ENCODE measurements at regions not wholly inside any gene's neighbourhood (a gene's known extent, or its start where the extent isn't known, plus 50 kb on each side); places are given as distances from the start of the nearest gene placed in this dataset.

GRCh38 chr12:71236133-71236660 lies 78.4 kb upstream of the TSPAN8 start:
- ChIA-PET POLR2A (no interaction called here), CTCF (no interaction called here)
- H3K4me3 ChIP-seq (ENCODE audit: low read depth, low read length) = no peak overlapping the region
- no peak for TF ChIP-seq CTCF (IDR thresholded peaks at IDR 0.05; ENCODE audit: insufficient read depth, low read length, missing control alignments)
- no peak for DNase-seq (ENCODE audit: low read depth, low spot score)

GRCh38 chr12:71233083-71233482 lies 75.3 kb upstream of the TSPAN8 start:
- no peak for DNase-seq (ENCODE audit: low read depth, low spot score)
- no peak for TF ChIP-seq CTCF (IDR thresholded peaks at IDR 0.05; ENCODE audit: insufficient read depth, low read length, missing control alignments)
- CTCF ChIA-PET = no interaction called here
- POLR2A ChIA-PET = no interaction called here
- H3K4me3 ChIP-seq (ENCODE audit: low read depth, low read length) = no peak overlapping the region

GRCh38 chr12:71230542-71230941 lies 72.7 kb upstream of the TSPAN8 start:
- no peak for DNase-seq (ENCODE audit: low read depth, low spot score)
- no peak overlapping the region for H3K4me3 ChIP-seq (ENCODE audit: low read depth, low read length)
- ChIA-PET POLR2A (no interaction called here), CTCF (no interaction called here)
- TF ChIP-seq CTCF (IDR thresholded peaks at IDR 0.05; ENCODE audit: insufficient read depth, low read length, missing control alignments) = no peak

GRCh38 chr12:71223139-71223538 lies 65.3 kb upstream of the TSPAN8 start:
- H3K4me3 ChIP-seq (ENCODE audit: low read depth, low read length) = no peak overlapping the region
- no peak for DNase-seq (ENCODE audit: low read depth, low spot score)
- TF ChIP-seq CTCF (IDR thresholded peaks at IDR 0.05; ENCODE audit: insufficient read depth, low read length, missing control alignments) = no peak
- CTCF ChIA-PET = no interaction called here
- POLR2A ChIA-PET = no interaction called here

GRCh38 chr12:71222436-71222835 lies 64.6 kb upstream of the TSPAN8 start:
- CTCF ChIA-PET = no interaction called here
- no peak for TF ChIP-seq CTCF (IDR thresholded peaks at IDR 0.05; ENCODE audit: insufficient read depth, low read length, missing control alignments)
- POLR2A ChIA-PET = no interaction called here
- DNase-seq (ENCODE audit: low read depth, low spot score) = no peak
- H3K4me3 ChIP-seq (ENCODE audit: low read depth, low read length) = no peak overlapping the region

GRCh38 chr12:71220260-71220659 lies 62.5 kb upstream of the TSPAN8 start:
- ChIA-PET POLR2A (no interaction called here), CTCF (no interaction called here)
- no peak for TF ChIP-seq CTCF (IDR thresholded peaks at IDR 0.05; ENCODE audit: insufficient read depth, low read length, missing control alignments)
- no peak overlapping the region for H3K4me3 ChIP-seq (ENCODE audit: low read depth, low read length)
- DNase-seq (ENCODE audit: low read depth, low spot score) = no peak
